CD4-positive, alpha-beta T cell treated with Interleukin-21 for 1 hour (primary cell): ENCODE measurements at regions not wholly inside any gene's neighbourhood (a gene's known extent, or its start where the extent isn't known, plus 50 kb on each side); places are given as distances from the start of the nearest gene placed in this dataset.
A peak's percentile ranks its signal among the peaks of the same experiment; 100 is the strongest.

Experiments used
- DNase-seq: peaks from one replicate; pipeline ENCODE4 v3.0.0-alpha.2; 2020

DNA sequence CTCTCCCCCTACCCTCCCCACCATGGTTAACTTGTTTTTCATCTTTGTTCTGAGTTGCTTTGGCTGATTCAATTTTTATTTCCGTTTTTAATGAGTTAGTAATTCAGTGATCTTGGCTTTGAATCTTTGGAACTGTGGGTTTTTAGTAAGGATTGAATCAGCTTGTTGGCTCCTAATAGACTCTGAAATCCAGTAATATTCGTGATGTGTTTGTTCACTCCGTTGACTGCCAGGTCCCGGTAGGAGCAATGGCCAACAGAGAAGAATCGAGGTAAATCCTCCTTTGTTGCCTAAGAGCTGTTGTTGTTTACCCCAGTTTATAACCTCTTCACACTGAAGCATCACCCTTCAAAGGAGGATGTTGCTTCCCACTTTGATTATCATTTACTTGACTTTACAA is 92.7 kb downstream of the PCSK1 start:
- DNase-seq = no peak

DNA sequence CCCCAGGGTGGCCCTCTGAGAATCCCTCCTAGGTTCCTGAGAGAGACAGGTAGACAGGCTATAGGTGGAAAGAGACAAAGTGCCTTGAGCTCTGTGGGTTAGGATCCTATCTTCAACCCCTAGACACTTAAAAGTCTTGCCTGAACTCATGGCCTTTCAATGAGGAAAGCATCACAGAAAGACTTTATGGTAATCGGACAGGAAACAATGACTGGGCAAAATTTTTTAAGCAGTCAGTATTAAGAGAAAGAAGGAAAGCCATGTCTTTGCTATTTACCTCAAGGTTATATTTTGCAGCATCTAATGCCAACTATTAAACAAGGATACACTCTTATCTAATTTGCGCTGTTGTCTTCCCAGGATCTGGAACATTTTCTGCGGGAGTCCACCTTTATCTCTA is 93.2 kb downstream of the PCSK1 start:
- DNase-seq = no peak

DNA sequence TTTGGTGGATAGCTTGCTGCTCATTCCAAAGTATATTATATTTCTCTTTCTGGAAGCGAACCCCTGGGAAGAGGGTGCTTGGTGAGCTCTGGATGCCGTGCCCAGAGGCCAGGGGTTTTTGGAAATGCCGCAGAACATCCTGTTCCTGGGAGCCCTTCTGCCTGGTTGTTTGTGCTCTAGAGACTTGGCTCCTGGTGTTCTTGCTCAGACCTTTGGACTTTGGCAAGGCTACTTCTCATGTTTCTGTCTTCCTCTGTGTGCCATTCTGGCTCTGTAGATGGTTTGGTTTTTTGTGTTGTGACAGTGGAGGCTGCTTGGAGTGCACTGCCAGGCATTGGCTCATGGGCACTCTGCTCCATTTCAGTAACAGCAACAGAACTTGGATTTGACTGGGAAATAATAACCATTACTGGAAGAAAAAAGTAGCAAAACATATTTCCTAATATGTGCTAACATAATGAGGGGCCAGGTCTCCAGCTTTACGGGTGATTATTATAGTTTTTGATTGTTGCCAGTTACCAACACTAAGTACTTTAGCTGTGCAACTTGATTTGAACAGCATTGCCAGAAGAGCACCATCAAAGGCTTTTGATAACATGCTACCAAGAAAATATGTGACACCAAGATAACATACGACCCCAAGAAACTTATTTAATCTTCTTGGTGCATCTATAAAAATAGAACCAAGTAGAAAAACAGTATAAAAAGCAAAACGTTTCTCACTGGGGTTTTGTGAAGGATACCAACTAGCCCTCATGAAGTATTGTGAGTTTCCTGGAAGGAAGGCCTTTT is 94.2 kb downstream of the PCSK1 start:
- no peak for DNase-seq

DNA sequence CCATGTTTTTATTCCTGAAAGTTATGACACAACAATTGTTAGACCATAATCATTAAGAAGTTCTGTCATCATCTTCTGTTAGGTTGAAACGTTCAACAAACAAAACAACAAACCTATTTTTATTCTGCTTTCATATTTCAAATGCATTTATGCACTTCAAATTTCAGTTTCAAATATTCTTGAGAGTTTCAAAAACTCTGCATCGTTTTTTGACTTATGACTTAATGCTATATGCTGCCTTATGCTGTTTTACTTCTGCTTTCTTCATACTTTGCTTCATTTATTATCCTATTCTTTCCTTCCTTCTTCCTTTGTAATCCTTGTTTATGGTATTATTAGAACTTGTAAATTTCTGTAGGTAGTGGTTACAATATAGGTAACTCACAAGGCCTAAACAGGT is 95.0 kb downstream of the PCSK1 start:
- DNase-seq = no peak

DNA sequence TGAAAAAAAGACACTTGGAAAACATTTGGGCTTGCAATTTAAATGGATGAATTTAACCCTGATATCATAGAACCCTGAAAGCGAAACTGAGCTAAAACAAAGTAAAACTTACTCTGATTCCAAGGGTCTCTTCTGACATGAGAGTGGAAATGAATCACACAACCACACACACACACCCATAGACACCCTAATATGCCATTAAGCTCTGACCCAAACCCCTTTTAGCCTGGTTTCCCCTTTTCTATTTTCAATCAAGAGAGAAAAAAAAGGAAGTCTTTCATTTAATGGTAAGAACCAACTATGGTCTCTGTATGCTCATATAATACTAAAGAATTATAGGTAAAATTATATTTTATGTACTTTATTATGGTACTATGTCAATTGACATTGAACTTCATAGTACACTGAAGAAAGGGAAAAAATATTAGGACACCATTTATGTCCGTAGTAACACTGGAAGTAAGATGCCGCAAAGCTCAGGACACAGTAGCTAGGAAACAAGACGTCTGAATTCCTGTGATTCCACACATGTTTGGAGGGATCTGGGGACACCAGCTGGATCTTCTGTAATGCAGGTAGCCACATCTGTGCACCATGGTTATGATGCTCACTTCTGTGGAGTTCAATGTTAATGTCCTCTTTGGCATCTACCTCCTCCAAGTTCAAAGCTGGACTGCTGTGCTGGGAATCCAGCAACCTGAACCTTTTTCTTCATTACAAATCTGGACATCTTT is 95.8 kb downstream of the PCSK1 start:
- DNase-seq = no peak

DNA sequence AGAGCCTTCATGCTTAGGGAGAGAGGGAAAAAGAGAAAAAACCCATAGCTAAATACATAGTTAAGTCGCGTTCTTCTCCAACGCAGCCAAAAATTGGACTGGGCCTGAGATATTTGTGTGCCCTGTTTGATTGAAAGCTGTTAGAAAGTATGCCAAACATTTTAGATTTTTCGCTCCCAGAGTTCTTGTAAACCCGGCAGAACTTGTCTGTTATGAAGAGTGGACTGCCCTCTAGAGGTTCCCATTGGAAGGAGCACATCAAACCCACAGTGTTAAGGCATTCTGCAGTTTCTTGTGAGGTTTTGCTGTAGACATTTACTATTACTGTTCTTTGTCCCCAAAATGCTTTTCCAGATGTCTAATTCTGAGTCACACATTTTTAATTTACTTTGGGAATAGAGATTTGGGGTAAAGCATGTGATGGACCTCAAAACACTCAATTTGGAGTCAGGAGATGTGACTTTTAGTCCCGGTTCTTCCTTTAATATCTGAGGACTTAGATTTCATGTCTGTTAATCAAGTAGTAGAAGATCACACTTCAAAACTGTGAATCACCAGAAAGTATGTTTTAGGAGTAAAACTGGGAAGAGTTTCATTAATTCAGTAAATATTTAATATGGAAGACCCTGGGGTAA is 96.6 kb downstream of the PCSK1 start:
- peak; percentile 75 for DNase-seq

DNA sequence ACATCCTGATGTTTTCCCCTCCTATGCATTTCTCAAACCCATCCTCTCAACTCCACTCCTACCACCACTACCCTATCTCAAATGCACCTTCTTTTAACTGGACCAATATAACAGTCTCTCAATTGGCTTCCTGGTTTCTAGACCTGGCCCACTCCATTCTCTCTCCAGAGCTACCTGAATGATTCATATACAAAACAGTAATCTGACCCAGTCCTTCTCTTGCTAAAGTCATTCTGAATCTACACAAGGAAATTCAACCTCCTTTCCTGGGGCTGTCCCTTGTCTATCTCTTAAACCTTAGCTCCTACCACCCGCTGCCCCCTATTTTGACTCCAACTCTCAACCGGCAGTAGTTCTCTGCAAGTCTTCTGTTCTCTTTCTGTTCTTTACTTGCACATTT is 97.2 kb downstream of the PCSK1 start:
- no peak for DNase-seq

DNA sequence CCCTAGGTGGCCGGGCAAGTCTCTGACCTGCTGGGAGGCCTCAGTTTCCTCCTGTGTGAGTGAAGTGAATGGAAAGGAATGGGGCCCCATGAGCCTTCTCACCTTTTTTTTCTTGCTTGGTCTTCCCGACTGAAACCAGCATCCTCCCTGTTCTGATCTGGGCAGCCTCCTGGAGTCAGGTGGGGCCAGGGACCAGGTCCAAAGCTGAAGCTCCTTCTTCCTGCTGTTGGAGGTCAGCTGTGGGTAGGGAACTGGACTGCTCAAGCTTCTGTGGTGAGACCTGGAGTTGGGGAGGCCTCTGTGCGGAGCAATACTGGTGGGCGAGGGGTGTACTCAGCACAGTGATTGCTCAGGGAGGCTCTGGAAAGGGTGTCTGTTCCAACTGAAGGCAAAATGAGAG is 99.7 kb downstream of the PCSK1 start:
- no peak for DNase-seq

DNA sequence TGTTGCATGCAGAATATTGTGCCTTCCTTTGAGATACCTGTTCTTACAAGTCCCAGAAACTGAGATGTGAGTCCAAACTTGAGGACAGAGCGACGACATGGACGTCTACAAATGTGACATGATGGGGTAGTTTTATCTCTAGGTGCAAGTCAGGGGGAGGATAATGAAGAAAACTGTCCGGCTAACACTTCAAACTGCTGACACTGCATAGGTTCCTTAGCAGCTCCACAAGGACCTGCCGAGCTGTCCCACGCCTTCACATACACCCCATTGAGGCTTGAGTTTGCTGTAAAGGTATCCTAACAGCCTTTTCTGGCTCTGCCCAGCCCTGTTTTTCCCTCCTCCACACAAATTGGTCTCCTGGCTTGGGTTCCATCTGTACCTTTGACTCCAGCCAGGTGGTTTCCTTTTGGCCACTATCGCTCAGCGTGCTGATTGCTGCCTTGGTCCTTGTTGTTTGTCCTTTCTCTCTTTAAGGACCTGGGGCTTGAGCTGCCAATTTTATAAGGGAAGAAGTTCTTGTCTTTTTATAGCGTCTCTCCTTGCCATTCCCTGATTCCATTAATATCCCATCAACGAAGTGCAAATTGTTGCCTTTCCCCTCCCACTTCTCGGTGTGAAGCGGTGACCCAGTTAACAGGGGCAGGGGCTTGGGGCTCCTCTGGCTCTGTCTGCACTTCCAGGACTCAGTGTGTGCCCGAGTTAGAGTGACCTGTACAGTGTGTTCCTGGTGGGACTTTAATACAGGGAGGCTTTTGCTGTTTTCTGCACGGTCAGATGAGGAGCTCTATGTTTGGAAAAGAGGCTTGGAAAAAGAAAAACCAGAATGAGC is 100.3 kb downstream of the PCSK1 start:
- no peak for DNase-seq

DNA sequence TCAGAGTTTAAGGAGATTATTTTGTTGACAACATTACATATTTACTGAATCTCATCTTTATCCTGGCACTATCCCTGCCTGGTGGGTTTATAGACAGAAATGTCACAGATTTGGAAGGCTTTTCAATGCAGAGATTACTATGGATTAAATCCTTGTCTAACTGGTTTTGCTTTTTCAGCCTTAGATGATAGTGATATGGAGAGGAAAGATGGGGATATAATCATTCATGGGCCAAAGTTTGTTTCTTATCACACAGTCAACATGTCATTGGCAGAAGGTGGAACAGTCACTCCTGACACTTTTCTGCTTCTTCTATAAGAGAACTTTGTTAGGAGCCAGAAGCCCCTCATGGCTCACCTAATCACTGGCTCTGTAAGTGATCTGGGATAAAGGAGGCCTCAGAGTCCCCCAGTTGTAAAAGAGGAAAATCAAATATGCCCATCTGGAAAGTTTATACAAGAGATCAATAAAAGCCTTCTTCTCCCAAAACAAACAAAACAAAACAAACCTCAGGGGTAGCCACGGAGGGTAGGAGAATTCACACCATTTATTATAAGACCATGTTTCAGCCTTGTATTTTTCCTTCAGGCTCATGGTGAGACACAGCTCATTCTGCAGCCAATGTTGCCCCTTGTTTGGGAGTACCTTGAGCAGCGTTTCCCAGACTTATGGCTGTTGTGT is 101.2 kb downstream of the PCSK1 start:
- no peak for DNase-seq

DNA sequence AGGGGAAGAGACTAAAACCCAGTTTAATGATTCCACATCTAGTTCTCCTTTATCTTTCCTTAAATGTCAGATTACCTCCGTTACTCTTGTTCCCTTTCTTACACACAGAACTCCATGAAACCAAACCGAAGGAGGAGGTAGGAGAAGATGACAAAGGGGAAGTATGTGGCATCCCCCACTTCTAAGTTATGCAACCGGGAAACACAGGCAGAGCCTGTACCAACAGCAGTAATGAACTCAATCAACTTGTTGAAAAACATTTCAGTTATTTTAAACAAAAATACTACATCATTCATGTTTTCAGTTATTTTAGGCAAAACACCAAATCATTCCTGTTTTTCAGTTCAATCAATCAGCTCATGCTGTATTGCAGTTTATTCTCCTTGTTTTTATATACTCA is 101.8 kb downstream of the PCSK1 start:
- no peak for DNase-seq

DNA sequence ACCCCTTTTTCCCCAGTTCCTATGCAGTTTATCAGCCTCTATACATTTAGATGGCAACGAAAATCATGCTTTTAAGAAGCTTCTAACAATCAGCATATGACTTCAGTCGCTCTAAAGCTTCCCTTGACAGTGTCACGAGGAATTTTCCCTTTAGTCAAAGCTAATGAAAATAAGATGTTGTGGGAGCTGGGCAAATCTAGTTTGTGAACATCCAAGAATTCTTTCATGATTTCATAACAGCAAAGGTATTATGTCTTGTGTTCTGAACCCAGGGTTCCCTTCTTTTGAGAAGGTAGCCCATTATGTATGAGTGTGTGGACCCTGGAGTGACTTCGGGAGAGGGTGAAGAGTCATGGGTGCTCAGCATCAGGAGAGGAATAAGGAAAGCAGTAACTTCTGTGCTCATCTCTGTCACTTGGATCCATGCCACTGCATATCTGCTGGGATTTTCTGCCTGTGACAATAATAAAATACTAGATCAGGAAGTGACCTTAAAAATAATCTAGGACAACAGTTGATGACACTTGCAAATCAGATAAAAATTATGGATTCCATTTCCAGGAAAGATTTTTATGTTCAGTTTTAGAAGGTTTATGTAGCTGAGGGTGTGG is 102.4 kb downstream of the PCSK1 start:
- no peak for DNase-seq

DNA sequence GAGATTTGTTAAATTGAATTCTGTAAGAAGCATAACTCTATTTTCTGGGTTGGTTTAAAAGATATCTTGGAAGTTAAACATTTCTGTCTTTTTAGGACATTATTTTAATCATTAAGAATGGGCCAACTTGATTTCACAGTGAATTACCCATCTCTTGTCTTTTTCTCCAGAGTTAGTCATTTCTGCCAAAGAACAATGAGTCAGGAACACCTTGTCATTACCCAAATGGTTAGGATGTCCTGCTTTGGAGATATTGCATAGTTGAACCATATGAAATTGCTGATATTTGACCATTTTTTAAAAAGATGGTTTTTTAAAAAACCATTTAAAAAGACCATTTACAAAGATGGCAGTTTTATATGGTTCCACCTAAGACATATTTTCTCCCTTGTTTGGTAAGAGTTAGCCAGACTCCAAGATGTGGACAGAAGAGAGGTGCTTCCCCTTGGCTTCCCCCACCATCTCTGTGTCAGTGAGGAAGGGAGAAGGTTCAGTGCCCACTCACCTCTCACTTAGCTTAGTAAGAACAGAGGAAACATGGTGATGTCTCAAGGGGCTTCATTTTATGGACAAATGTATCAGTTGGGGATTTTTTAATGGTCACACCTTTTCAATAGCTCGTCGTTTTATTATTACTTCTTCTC is 103.0 kb downstream of the PCSK1 start:
- DNase-seq = no peak

DNA sequence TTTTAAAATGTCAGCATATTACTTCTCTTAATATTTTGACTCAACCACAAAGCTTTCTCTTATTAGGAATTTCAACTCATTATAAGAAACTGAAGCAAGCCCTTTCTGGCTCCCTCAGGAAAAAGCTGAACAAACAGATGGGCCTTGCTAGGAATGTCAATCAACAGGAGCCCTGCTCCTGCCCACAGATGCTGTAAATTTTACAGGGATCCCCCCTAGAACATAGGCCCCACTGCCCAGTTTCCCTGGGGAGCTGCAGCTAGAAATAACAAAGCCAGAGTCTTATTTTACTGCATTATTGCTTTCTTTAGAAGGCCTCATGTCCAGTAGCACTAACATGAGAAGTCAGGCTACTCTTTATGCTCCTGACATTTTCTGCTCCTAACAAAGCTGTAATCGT is 103.8 kb downstream of the PCSK1 start:
- DNase-seq = no peak

DNA sequence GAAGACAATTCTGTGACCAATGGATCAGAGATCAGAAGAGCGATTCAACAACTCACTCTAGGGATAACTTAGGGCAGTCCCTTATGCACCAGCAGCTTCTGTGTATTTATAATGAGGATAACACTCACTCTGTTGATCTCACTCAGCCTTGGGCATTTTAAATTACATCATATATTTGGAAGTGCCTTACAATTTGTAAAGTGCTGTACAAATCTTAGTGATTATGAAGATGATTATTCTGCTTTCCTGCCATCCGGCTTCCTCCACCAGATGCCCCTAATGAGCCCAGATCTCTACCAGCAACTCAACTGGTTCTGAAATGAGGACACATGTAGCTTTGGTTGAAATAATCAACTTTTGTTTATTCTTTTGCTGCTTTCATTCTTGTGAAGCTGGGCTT is 105.3 kb downstream of the PCSK1 start:
- no peak for DNase-seq

DNA sequence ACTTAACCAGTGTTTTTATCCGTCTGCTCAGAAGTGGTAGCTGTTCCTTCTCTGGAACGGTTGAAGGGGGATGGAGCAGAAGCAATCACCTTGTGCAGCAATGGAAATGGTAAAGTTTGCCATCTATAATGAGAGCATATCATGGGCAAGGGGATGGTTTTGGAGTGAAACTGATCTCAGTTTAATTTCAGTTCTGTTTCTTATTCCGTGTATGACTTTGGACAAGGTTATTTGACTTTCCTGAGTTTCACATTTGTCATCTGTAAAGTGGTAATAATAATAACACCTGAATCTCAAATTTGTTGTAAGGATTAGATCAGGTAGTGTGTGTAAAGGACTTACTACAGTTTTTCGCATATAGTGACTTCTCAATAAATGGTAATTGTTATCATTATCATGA is 106.1 kb downstream of the PCSK1 start:
- no peak for DNase-seq

DNA sequence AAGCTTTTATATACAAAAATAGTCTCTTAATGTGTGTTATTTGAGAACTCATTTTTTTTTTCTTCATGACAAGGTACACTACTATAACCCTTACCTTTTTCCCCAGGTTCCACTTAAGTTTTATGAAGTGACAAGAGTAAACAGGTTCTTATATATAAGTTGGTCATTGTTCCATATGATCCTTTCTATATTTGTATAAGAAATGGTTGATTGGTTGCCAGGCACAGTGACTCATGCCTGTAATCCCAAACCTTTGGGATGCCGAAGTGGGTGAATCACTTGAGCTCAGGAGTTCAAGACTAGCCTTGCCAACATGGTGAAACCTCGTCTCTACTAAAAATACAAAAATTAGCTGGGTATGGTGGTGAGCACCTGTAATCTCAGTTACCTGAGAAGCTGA is 108.3 kb downstream of the PCSK1 start:
- no peak for DNase-seq

DNA sequence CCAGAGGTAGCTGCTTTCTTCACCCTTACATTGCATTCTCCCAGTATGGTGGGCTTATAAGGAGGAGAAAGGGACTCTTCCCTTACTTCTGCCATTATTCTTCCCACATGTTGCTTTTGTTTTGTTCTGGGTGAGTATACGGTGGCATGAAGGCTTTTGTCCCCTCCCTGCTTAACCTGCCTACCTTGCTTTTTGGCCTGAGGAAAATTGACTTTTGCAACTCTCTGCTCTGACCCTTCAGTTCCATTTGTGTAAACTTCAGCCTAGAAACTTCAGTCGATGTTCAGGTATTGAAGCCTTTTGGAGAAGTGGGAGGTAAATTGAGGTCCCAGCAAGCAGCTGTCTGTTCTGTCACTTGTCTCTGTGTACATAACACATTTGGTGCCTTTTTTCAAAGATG is 110.2 kb downstream of the PCSK1 start:
- DNase-seq = no peak

DNA sequence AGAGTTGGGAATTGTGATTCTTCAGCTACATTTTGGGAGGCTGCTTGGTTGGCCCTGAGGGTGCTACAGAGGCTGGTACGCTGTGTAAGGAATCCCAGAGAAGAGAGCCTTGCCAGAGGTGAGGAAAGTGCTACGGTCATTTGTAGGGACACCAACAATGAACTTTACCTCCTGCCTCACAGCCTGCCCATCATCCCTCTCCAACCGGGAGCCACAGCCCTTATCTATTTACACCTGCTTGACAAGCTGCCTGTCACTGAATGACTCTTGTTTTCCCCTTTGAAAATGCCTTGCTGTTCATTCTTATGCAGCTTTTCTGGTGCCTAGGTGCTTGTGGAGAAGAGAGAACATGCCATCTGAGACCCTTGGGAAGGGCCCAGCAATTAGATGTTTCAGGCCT is 110.8 kb downstream of the PCSK1 start:
- no peak for DNase-seq

DNA sequence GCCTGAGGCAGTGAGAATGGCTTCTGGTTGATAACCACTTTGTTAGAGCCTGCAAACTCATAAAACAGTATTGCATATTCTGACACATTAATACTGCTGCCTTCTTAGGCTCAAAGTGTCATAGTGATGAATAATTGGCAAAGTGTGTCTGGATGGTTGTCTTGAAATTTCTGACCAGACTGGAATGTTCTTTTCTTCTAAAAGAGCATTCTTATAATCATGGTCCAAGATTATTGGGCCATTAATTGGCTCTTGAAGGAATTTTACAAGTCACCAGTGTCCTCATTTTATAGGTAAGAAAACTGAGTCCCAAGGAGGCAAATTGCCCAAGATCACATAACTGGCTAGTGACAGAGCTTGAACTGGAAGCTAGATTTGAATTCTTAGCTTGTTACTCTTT is 111.7 kb downstream of the PCSK1 start:
- DNase-seq = no peak

DNA sequence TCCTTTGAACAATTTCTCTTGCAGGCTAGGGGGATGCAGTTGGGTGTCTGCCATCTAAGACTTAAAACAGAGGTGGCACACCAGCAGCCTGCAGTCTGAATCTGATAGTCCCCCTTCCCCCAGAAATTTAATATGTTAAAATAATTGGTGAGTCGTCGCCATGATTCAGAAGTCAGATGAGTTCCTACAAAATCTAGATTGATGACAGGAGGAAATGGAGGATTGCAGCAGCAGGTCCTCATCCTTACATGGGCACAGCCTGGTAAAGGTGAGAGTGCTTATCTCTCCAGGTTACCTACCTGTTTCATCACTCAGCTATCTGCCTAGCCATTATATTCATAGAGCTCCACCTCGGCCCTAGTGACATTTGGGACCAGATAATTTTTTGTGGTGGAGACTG is 112.3 kb downstream of the PCSK1 start:
- DNase-seq = no peak
